IMR-90 (cell line): ENCODE measurements at regions not wholly inside any gene's neighbourhood (a gene's known extent, or its start where the extent isn't known, plus 50 kb on each side); places are given as distances from the start of the nearest gene placed in this dataset.

ENCODE experiments used
- ATAC-seq: fragments of 200-7000 bp; cut with Tn5 transposase; 2 replicates; pipeline ENCODE4 v1.9.1; 2020; ENCODE audit warnings: low read depth, mild to moderate bottlenecking, moderate library complexity
- BruUV-seq: library from RNA; stranded (reverse); fragments of 400-500 nt; replicated peaks from 2 replicates; lab custom pipeline; 2021; lab: Mats Ljungman, UMichigan
- CTCF ChIA-PET: fragments of 300-600 bp; formaldehyde crosslinking; extraction: SDS; loops from one replicate; lab custom pipeline; 2021; ENCODE audit warnings: antibody characterized with exemption; lab: Yijun Ruan, JAX
- POLR2A ChIA-PET: fragments of 300-600 bp; sonication (Branson Sonifier 250); formaldehyde crosslinking; loops from one replicate; lab custom pipeline; 2022; ENCODE audit warnings: antibody characterized with exemption; ENCODE audit not compliant: unreplicated experiment; lab: Charles Lee
- DNase-seq: peaks from one replicate; pipeline ENCODE4 v3.0.0; 2013
- H2AFZ ChIP-seq: replicated peaks from 2 replicates; pipeline ENCODE3; 2013; ENCODE audit warnings: low read length, mild to moderate bottlenecking; ENCODE audit not compliant: poor library complexity
- H2AK5ac ChIP-seq: 2 replicates; pipeline ENCODE4 v1.6.1; 2013; ENCODE audit warnings: low read depth, low read length, inconsistent platforms
- H2AK9ac ChIP-seq: replicated peaks from 2 replicates; pipeline ENCODE3; 2013; ENCODE audit warnings: mild to moderate bottlenecking, low read depth, low read length, moderate library complexity; ENCODE audit not compliant: poor library complexity
- H2BK120ac ChIP-seq: 2 replicates; pipeline ENCODE4 v1.6.1; 2013; ENCODE audit warnings: low read depth, low read length, inconsistent platforms
- H2BK15ac ChIP-seq: 3 replicates; pipeline ENCODE4 v1.6.1; 2013; ENCODE audit warnings: low read depth, low read length, inconsistent platforms
- H2BK20ac ChIP-seq: 2 replicates; pipeline ENCODE4 v1.6.1; 2013; ENCODE audit warnings: low read depth, mild to moderate bottlenecking, inconsistent platforms, low read length, moderate library complexity
- H2BK5ac ChIP-seq: 2 replicates; pipeline ENCODE4 v1.6.1; 2013; ENCODE audit warnings: mild to moderate bottlenecking, low read depth, low read length, inconsistent platforms; ENCODE audit not compliant: poor library complexity, severe bottlenecking
- H3K14ac ChIP-seq: replicated peaks from 2 replicates; pipeline ENCODE4 v1.6.1; 2013; ENCODE audit warnings: low read depth, low read length, inconsistent platforms
- H3K18ac ChIP-seq: 2 replicates; pipeline ENCODE4 v1.6.1; 2013; ENCODE audit warnings: low read depth, low read length, control low read depth
- H3K23ac ChIP-seq: 2 replicates; pipeline ENCODE4 v1.6.1; 2013; ENCODE audit warnings: low read depth, low read length, inconsistent platforms
- H3K27ac ChIP-seq: 2 replicates; pipeline ENCODE4 v1.5.1; 2013; ENCODE audit warnings: mild to moderate bottlenecking, control low read depth, low read length; ENCODE audit not compliant: insufficient read depth
- H3K27me3 ChIP-seq: 2 replicates; pipeline ENCODE4 v1.6.1; 2013; ENCODE audit warnings: low read length; ENCODE audit not compliant: control insufficient read depth, insufficient read depth
- H3K36me3 ChIP-seq: 2 replicates; pipeline ENCODE4 v1.6.1; 2013; ENCODE audit warnings: low read length, mixed read lengths; ENCODE audit not compliant: control insufficient read depth, insufficient read depth
- H3K4ac ChIP-seq: 2 replicates; pipeline ENCODE4 v1.6.1; 2013; ENCODE audit warnings: low read depth, low read length, inconsistent platforms
- H3K4me1 ChIP-seq: 2 replicates; pipeline ENCODE4 v1.6.1; 2013; ENCODE audit warnings: low read length, mixed read lengths; ENCODE audit not compliant: control insufficient read depth, insufficient read depth
- H3K4me2 ChIP-seq: 2 replicates; pipeline ENCODE4 v1.6.1; 2013; ENCODE audit warnings: low read depth, mild to moderate bottlenecking, control low read depth, low read length, moderate library complexity
- H3K4me3 ChIP-seq: 2 replicates; pipeline ENCODE4 v1.5.1; 2013; ENCODE audit warnings: low read depth, mild to moderate bottlenecking, control low read depth, low read length, moderate library complexity; ENCODE audit not compliant: insufficient read depth
- H3K56ac ChIP-seq: 2 replicates; pipeline ENCODE4 v1.6.1; 2013; ENCODE audit warnings: low read length, inconsistent platforms; ENCODE audit not compliant: insufficient read depth; ENCODE audit errors: extremely low read depth
- H3K79me1 ChIP-seq, 2 experiments: 2 replicates each; pipeline ENCODE4 v1.6.1; 2013; ENCODE audit warnings: low read length in 2 of 2, inconsistent platforms in 1 of 2, low read depth in 1 of 2
- H3K9ac ChIP-seq: 2 replicates; pipeline ENCODE4 v1.6.1; 2013; ENCODE audit warnings: low read depth, low read length, control low read depth
- H3K9me1 ChIP-seq: 2 replicates; pipeline ENCODE4 v1.6.1; 2013; ENCODE audit warnings: low read length, inconsistent platforms; ENCODE audit not compliant: insufficient read depth
- H3K9me3 ChIP-seq: 2 replicates; pipeline ENCODE4 v1.6.1; 2013; ENCODE audit warnings: low read length; ENCODE audit not compliant: control insufficient read depth, insufficient read depth
- H4K20me1 ChIP-seq: 2 replicates; pipeline ENCODE4 v1.6.1; 2013; ENCODE audit warnings: low read length, inconsistent platforms; ENCODE audit not compliant: insufficient read depth
- H4K5ac ChIP-seq: 2 replicates; pipeline ENCODE4 v1.6.1; 2013; ENCODE audit warnings: mild to moderate bottlenecking, low read depth, low read length, control low read depth
- H4K8ac ChIP-seq, 2 experiments: 2 replicates each; pipeline ENCODE4 v1.6.1; 2013; ENCODE audit warnings: low read depth in 2 of 2, low read length in 2 of 2, control low read depth in 1 of 2, inconsistent platforms in 1 of 2
- H4K91ac ChIP-seq: 2 replicates; pipeline ENCODE4 v1.6.1; 2013; ENCODE audit warnings: low read depth, low read length, inconsistent platforms; ENCODE audit not compliant: insufficient read depth
- BHLHE40 ChIP-seq: fragments of 150-350 bp; IDR thresholded peaks from 2 replicates; pipeline ENCODE4 v1.6.1; 2016; ENCODE audit warnings: mild to moderate bottlenecking, low read depth, low read length
- CEBPB ChIP-seq: IDR thresholded peaks from 2 replicates; pipeline ENCODE4 v1.6.1; 2012; ENCODE audit warnings: low read depth, low read length, improper control_type of control experiment
- CHD1 ChIP-seq: IDR thresholded peaks from 2 replicates; pipeline ENCODE4 v1.6.1; 2012; ENCODE audit warnings: low read depth, low read length, improper control_type of control experiment
- FOS ChIP-seq: fragments of 150-350 bp; IDR thresholded peaks from 2 replicates; pipeline ENCODE4 v1.6.1; 2016; ENCODE audit warnings: low read depth, low read length
- MAZ ChIP-seq: IDR thresholded peaks from 2 replicates; pipeline ENCODE4 v1.6.1; 2012; ENCODE audit warnings: low read depth, mild to moderate bottlenecking, low read length, improper control_type of control experiment, moderate library complexity, borderline replicate concordance
- MXI1 ChIP-seq: IDR thresholded peaks from 2 replicates; pipeline ENCODE4 v1.6.1; 2012; ENCODE audit warnings: low read depth, mild to moderate bottlenecking, low read length, moderate library complexity, borderline replicate concordance
- POLR2A ChIP-seq: IDR thresholded peaks from 2 replicates; pipeline ENCODE4 v1.6.1; 2012; ENCODE audit warnings: mild to moderate bottlenecking, low read depth, low read length
- RAD21 ChIP-seq: IDR thresholded peaks from 2 replicates; pipeline ENCODE4 v1.6.1; 2012; ENCODE audit warnings: low read length, improper control_type of control experiment
- RFX5 ChIP-seq: IDR thresholded peaks from 2 replicates; pipeline ENCODE4 v1.8.0; 2012; ENCODE audit warnings: low read depth, mild to moderate bottlenecking, low read length, moderate library complexity
- WGBS, 2 experiments: methylation state at CpG; one replicate each; pipeline versions ENCODE4 v1.1.5 to v1.1.7; 2013; ENCODE audit warnings: missing lambda C conversion rate in 2 of 2; ENCODE audit not compliant: insufficient read length in 1 of 2; ENCODE audit errors: extremely low coverage in 2 of 2; 5-methylcytosine and 5-hydroxymethylcytosine counted together
- dilution Hi-C: fragments of 300-500 bp; cut with HindIII; formaldehyde crosslinking; loops from one replicate; pipeline ENCODE4 v1.14.3; 2018; ENCODE audit warnings: low sequenced_read_pairs; ENCODE audit not compliant: unreplicated experiment
- in situ Hi-C: fragments of 300-500 bp; cut with MboI; formaldehyde crosslinking; loops from 3 replicates; pipeline ENCODE4 v1.14.3; 2019; ENCODE audit warnings: low sequenced_read_pairs, inconsistent platforms, mixed read lengths
- intact Hi-C: fragments of 100-400 bp; cut with micrococcal nuclease; formaldehyde crosslinking; loops from 2 replicates; pipeline ENCODE4 v1.10.0; 2022
- TF ChIP-seq, protein P1 (sequence below): fragments of 150-350 bp; IDR thresholded peaks from 2 replicates; pipeline ENCODE4 v1.6.1; 2017; ENCODE audit warnings: mild to moderate bottlenecking, antibody characterized with exemption, low read length, low read depth
- TF ChIP-seq, protein P2 (sequence below): conservative IDR thresholded peaks from 2 replicates; pipeline ENCODE4 v1.5.1; 2012; ENCODE audit warnings: mild to moderate bottlenecking, low read depth, low read length, improper control_type of control experiment
- TF ChIP-seq, protein P3 (sequence below): fragments of 150-350 bp; IDR thresholded peaks from 2 replicates; pipeline ENCODE4 v1.6.1; 2016; ENCODE audit warnings: low read depth, mild to moderate bottlenecking, low read length, moderate library complexity, borderline replicate concordance

DNA sequence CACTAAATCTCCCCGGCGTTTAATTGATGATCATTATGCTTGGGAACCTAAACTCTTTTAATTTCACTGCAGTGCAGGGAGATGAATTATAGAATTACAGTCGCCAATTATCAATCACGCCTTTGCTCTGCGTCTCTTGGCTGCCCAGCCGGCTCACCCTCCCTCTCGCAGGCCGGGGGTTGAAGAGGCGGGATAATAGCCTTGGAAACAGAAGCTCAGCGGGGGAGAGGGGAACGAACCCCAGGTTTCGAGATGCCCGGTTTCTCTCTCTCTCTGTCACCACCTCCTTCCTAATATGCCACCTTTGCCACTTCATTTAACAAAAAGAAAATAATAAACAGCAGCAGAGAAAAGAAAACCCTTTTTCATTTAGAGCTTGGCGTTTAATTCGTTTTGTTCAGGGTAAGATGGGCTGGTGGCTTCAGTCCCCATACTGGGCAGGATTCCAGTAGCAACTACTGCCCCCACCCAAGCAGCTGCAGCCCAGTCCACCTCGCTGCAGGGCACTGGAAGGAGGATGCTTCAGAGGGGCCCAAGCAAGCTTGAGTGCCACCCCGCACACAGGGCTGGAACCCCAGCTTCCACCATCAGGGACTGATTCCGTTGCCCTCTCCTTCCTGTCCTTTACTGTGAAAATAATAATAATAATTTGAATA lies 271.7 kb downstream of the BUD13 start:
- Histone ChIP-seq H3K56ac (no peak overlapping the region), H4K5ac (no peak overlapping the region), H3K4me3 (no peak overlapping the region), H4K91ac (no peak overlapping the region), H4K20me1 (no peaks in the 10 kb centered on the region), H3K27me3 (peaks cover 36% of the 10 kb centered on the region), H3K4me2 (no peak overlapping the region), H2AK5ac (no peak overlapping the region), H2BK120ac (no peak overlapping the region), H3K4ac (no peak overlapping the region), H3K9me1 (no peaks in the 10 kb centered on the region), H3K14ac (no peak overlapping the region), H3K79me1 (no peaks in the 10 kb centered on the region), H3K27ac (no peak overlapping the region), H4K8ac (no peak overlapping the region), H3K23ac (no peak overlapping the region), H2AFZ (no peak overlapping the region), H3K4me1 (no peaks in the 10 kb centered on the region), H3K9me3 (no peaks in the 10 kb centered on the region), H2BK20ac (no peak overlapping the region), H2AK9ac (no peak overlapping the region), H3K36me3 (no peaks in the 10 kb centered on the region), H3K18ac (no peak overlapping the region), H2BK15ac (no peak overlapping the region), H2BK5ac (no peak overlapping the region), H3K9ac (no peak overlapping the region)
- in situ Hi-C loops: no loop called here
- POLR2A ChIA-PET: no interaction called here
- ATAC-seq (no peak), DNase-seq (no peak)
- TF ChIP-seq CHD1 (no peak), MXI1 (no peak), BHLHE40 (no peak), POLR2A (no peak), MAZ (no peak), CEBPB (no peak), RAD21 (no peak), FOS (no peak), RFX5 (no peak)
- TF ChIP-seq, protein P1, sequence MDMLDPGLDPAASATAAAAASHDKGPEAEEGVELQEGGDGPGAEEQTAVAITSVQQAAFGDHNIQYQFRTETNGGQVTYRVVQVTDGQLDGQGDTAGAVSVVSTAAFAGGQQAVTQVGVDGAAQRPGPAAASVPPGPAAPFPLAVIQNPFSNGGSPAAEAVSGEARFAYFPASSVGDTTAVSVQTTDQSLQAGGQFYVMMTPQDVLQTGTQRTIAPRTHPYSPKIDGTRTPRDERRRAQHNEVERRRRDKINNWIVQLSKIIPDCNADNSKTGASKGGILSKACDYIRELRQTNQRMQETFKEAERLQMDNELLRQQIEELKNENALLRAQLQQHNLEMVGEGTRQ: no peak
- TF ChIP-seq, protein P2, sequence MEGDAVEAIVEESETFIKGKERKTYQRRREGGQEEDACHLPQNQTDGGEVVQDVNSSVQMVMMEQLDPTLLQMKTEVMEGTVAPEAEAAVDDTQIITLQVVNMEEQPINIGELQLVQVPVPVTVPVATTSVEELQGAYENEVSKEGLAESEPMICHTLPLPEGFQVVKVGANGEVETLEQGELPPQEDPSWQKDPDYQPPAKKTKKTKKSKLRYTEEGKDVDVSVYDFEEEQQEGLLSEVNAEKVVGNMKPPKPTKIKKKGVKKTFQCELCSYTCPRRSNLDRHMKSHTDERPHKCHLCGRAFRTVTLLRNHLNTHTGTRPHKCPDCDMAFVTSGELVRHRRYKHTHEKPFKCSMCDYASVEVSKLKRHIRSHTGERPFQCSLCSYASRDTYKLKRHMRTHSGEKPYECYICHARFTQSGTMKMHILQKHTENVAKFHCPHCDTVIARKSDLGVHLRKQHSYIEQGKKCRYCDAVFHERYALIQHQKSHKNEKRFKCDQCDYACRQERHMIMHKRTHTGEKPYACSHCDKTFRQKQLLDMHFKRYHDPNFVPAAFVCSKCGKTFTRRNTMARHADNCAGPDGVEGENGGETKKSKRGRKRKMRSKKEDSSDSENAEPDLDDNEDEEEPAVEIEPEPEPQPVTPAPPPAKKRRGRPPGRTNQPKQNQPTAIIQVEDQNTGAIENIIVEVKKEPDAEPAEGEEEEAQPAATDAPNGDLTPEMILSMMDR: no peak
- TF ChIP-seq, protein P3, sequence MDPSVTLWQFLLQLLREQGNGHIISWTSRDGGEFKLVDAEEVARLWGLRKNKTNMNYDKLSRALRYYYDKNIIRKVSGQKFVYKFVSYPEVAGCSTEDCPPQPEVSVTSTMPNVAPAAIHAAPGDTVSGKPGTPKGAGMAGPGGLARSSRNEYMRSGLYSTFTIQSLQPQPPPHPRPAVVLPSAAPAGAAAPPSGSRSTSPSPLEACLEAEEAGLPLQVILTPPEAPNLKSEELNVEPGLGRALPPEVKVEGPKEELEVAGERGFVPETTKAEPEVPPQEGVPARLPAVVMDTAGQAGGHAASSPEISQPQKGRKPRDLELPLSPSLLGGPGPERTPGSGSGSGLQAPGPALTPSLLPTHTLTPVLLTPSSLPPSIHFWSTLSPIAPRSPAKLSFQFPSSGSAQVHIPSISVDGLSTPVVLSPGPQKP: no peak
- no TSS peak for BruUV-seq
- CTCF ChIA-PET: no interaction called here
- dilution Hi-C loops: no loop called here
- intact Hi-C loops: no loop called here
- no CpG with 5 or more reads among the region's 18 CpGs for WGBS, 2 experiments
